GM12872 (cell line): ENCODE measurements at regions not wholly inside any gene's neighbourhood (a gene's known extent, or its start where the extent isn't known, plus 50 kb on each side); places are given as distances from the start of the nearest gene placed in this dataset.

ENCODE experiments used
- TF ChIP-seq, protein P1 (sequence below): IDR thresholded peaks from 3 replicates; pipeline ENCODE4 v1.5.1; 2011; ENCODE audit warnings: low read depth, mild to moderate bottlenecking, low read length, moderate library complexity; ENCODE audit not compliant: insufficient read depth

DNA sequence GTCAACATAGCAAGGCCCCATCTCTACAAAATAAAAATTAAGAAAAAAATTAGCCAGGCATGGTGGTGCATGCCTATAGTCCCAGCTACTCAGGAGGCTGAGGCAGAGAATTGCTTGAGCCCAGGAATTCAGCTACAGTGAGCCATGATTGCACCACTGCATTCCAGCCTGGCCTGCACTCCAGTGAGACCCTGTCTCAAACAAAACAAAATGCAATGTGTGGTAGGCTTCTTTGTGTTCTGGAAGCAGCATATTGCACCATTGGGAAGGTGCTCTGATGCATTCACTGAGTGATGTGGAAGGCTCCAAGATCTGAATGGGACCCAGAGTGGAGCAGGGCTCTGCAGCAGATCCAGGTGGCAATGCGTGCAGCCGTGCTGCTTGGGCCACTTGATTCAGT, 99.6 kb upstream of the COG2 start:
- TF ChIP-seq, protein P1, sequence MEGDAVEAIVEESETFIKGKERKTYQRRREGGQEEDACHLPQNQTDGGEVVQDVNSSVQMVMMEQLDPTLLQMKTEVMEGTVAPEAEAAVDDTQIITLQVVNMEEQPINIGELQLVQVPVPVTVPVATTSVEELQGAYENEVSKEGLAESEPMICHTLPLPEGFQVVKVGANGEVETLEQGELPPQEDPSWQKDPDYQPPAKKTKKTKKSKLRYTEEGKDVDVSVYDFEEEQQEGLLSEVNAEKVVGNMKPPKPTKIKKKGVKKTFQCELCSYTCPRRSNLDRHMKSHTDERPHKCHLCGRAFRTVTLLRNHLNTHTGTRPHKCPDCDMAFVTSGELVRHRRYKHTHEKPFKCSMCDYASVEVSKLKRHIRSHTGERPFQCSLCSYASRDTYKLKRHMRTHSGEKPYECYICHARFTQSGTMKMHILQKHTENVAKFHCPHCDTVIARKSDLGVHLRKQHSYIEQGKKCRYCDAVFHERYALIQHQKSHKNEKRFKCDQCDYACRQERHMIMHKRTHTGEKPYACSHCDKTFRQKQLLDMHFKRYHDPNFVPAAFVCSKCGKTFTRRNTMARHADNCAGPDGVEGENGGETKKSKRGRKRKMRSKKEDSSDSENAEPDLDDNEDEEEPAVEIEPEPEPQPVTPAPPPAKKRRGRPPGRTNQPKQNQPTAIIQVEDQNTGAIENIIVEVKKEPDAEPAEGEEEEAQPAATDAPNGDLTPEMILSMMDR = no peak

DNA sequence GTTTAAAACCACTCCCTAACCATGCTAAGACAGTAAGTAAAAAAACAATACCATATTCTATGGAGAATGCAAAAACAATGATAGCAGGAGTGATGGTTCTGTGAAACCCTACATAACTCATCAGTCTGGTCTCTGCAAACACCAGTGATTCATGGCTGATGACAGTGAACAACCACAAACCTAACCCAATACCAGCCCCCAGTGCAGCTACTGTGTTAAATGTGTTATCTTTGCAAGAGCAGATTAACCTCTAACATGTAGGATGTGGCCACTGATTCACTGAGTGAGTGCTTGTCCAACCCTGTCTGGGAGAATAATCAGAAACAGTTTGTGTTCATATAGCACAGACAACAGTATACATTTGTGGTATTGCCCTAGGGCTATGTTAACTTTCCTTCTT, 100.2 kb upstream of the COG2 start:
- TF ChIP-seq, protein P1 = no peak

DNA sequence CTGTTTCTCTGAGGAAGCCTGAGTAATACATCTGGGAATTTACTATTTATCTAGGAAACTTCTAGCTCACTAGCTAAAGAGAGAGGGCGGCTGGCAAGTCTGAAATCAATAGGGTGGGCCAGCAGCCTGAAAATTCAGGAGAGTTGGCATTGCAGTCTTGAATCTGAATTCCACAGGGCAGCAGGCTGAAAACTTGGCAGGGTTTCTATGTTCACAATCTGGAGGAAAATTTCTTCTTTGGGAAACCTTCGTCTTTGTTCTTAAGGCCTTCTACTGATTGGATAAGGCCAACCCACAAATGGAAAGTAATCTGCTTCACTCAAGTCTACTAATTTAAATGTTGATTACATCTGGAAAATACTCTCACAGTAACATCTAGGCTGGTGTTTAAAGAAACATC, 101.0 kb upstream of the COG2 start:
- TF ChIP-seq, protein P1 = no peak

DNA sequence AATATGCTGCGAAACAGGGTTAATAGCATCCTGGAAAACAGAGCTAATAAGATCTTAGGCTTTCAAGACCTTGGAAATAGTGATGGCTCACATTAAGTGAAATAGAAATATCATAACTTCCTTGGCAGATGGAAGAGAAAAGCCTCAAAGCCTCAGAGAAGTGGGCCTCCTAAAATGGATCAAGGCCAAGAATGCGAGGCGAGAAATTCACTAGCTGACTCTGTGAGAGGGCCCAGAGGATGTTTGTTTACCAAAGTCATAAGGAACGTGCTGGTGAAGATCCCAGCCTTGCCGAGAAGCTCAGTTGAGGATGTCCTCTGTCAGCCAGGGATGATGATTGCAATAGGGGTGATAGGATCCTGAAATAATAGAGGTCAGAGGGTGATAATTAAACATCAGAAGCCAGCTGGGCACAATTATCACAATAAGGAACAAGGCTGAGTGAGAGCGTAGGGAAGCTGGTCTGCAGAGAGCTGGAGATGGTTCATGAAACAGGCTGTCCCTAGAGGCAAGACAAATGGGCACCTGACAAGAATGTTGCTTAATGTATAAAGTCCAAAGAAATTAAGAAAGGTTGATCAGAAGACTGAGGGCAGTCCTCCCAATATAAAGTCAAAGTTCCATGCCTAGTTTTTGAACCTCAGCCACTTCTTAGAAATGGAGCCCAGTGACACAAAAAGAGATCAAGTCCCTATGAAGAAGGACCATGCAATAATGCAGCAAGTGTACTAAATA, 101.7 kb upstream of the COG2 start:
- TF ChIP-seq, protein P1 = no peak

DNA sequence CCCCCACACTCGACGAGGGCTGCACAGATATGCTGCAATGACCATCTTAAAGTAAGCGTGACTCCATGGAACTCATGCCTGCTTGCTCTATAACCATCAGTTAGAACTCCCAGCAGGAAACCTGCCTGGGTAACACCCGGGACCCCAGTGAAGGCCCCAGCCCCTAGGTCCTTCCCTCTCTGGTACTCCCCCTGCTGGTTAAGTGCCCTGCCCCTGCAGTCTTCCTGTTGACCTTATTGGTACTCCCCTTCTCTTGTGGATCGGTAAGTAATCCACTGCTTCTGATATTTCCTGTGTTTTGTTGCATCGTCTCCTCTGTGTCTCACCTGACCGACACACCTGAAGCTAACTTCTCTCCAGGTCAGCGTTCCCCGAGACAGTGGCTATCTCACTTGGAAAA, 104.8 kb upstream of the COG2 start:
- TF ChIP-seq, protein P1 = no peak

DNA sequence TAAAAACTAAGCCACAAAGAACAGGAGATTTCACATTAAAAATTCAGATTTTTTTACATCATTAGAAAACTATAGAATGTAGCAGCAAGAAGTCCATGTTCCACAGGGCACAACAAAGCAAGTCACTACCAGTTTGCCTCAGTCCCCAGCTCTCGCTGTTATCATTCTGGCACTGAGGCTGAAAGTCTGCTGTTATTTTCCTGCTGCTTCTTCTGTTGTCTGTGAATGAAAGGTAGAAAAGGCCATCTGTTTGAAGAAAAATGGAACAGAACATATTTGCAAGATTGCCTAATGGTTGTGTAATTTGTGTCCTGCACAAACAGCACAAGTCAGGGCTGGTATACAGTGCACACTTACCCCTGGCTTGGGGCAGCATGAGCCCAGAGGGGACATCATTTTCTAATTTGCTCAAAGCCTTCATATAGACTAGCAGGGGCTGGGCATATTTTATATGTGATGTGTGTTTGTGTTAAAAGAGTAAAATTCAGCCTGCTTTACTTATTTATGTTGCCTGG, 105.6 kb upstream of the COG2 start:
- TF ChIP-seq, protein P1 = no peak

DNA sequence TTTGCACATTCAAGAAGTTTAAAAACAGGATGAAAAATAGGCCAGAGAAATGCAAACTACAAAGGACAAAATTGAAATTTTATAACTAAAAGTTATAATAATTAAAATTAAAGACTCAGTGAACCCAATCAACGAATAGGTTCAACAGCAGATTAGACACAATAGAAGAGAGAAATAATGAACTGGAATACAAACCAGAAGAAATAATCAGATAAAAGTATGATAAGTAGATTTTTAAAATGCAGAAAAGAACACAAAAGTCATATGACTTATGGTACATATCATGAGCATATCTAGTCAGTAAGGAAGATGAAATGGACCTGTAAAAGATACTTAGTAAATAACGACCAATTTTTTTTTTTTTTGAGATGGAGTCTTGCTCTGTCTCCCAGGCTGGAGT, 108.1 kb upstream of the COG2 start:
- TF ChIP-seq, protein P1 = no peak
